ENCODE measurements at regions not wholly inside any gene's neighbourhood (a gene's known extent, or its start where the extent isn't known, plus 50 kb on each side); places are given as distances from the start of the nearest gene placed in this dataset.

- Histone ChIP-seq H3K9me3 (ENCODE audit: low read depth) (no peaks in the 10 kb centered on the region), H3K27me3 (no peaks in the 10 kb centered on the region), H3K27ac (no peak overlapping the region), H3K4me1 (ENCODE audit: low read depth) (no peaks in the 10 kb centered on the region), H3K36me3 (no peaks in the 10 kb centered on the region), H3K4me3 (no peak overlapping the region)
- DNase-seq (ENCODE audit: low read depth in 1 of 2, low spot score in 1 of 2), result no peak
- TF ChIP-seq CTCF (IDR thresholded peaks at IDR 0.05; ENCODE audit: low read depth, low read length), result no peak
Measured at GRCh38 chr2:36253086-36253485, 102.5 kb upstream of the CRIM1 start.

- no peak overlapping the region for H3K27ac ChIP-seq
- no peak overlapping the region for H3K4me3 ChIP-seq
- no peak for TF ChIP-seq CTCF (IDR thresholded peaks at IDR 0.05; ENCODE audit: low read depth, low read length)
- H3K27me3 ChIP-seq, result no peaks in the 10 kb centered on the region
- DNase-seq (ENCODE audit: low read depth in 1 of 2, low spot score in 1 of 2), result no peak
- no peaks in the 10 kb centered on the region for H3K9me3 ChIP-seq (ENCODE audit: low read depth)
- H3K4me1 ChIP-seq (ENCODE audit: low read depth), result no peaks in the 10 kb centered on the region
- H3K36me3 ChIP-seq, result no peaks in the 10 kb centered on the region
Measured at GRCh38 chr2:36246320-36246990, 109.1 kb upstream of the CRIM1 start.

GRCh38 chr2:36245651-36246050, 109.9 kb upstream of the CRIM1 start:
- Histone ChIP-seq H3K27ac (no peak overlapping the region), H3K4me1 (ENCODE audit: low read depth) (no peaks in the 10 kb centered on the region), H3K4me3 (no peak overlapping the region), H3K27me3 (no peaks in the 10 kb centered on the region), H3K9me3 (ENCODE audit: low read depth) (no peaks in the 10 kb centered on the region), H3K36me3 (no peaks in the 10 kb centered on the region)
- no peak for DNase-seq (ENCODE audit: low read depth in 1 of 2, low spot score in 1 of 2)
- no peak for TF ChIP-seq CTCF (IDR thresholded peaks at IDR 0.05; ENCODE audit: low read depth, low read length)

GRCh38 chr2:36238106-36238505, 117.5 kb upstream of the CRIM1 start:
- Histone ChIP-seq H3K4me1 (ENCODE audit: low read depth) (no peaks in the 10 kb centered on the region), H3K9me3 (ENCODE audit: low read depth) (no peaks in the 10 kb centered on the region), H3K36me3 (no peaks in the 10 kb centered on the region), H3K4me3 (no peak overlapping the region), H3K27me3 (no peaks in the 10 kb centered on the region), H3K27ac (no peak overlapping the region)
- DNase-seq (ENCODE audit: low read depth in 1 of 2, low spot score in 1 of 2), result no peak
- no peak for TF ChIP-seq CTCF (IDR thresholded peaks at IDR 0.05; ENCODE audit: low read depth, low read length)

DNA sequence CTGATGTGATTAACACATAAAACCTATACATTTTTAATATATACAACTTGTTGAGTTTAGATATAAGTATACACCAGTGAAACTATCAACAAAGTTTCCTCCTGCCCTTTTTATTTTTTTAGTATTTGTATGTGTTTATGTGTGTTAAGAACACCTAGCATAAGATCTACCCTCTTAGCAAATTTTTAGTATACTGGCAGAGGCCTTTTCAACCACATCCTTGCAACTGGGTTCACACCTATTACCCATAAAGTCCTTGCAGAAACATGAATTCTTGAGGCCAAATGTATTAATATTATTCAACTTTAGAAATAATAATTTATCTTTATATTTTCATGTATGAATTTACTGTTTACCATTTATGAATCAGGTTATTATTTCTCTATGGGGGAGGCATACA, 119.7 kb upstream of the CRIM1 start:
- no peak for DNase-seq (ENCODE audit: low read depth in 1 of 2, low spot score in 1 of 2)
- H3K4me3 ChIP-seq, result no peak overlapping the region
- H3K4me1 ChIP-seq (ENCODE audit: low read depth), result no peaks in the 10 kb centered on the region
- no peak overlapping the region for H3K27ac ChIP-seq
- H3K27me3 ChIP-seq, result no peaks in the 10 kb centered on the region
- H3K9me3 ChIP-seq (ENCODE audit: low read depth), result no peaks in the 10 kb centered on the region
- no peaks in the 10 kb centered on the region for H3K36me3 ChIP-seq
- TF ChIP-seq CTCF (IDR thresholded peaks at IDR 0.05; ENCODE audit: low read depth, low read length), result no peak
